K562 (cell line): ENCODE measurements at regions not wholly inside any gene's neighbourhood (a gene's known extent, or its start where the extent isn't known, plus 50 kb on each side); places are given as distances from the start of the nearest gene placed in this dataset.
A peak's percentile ranks its signal among the peaks of the same experiment; 100 is the strongest.

Experiments used
- DDX20 ChIP-seq: fragments of 450-650 bp; IDR thresholded peaks from 2 replicates; pipeline ENCODE4 v1.6.1; 2016; ENCODE audit warnings: missing genetic modification characterization, low read depth, mild to moderate bottlenecking, missing compliant biosample characterization, moderate library complexity
- JUND ChIP-seq, 2 experiments: IDR thresholded peaks; 2 replicates in 1 of 2; 3 replicates in 1 of 2; pipeline ENCODE4 v1.6.1; 2011; ENCODE audit warnings: borderline replicate concordance in 2 of 2, low read depth in 2 of 2, low read length in 2 of 2, improper control_type of control experiment in 1 of 2, missing biosample characterization in 1 of 2, missing genetic modification characterization in 1 of 2, missing genetic modification reagents in 1 of 2
- MBD2 ChIP-seq: sonication (generic); IDR thresholded peaks from 2 replicates; pipeline ENCODE4 v1.6.1; 2016; ENCODE audit warnings: low read depth, borderline replicate concordance
- RB1 ChIP-seq: fragments of 450-650 bp; IDR thresholded peaks from 2 replicates; pipeline ENCODE4 v1.6.1; 2017; ENCODE audit warnings: low read depth, mild to moderate bottlenecking
- RHOXF2B ChIP-seq: fragments of 250-450 bp; sonication (Bioruptor Pico); conservative IDR thresholded peaks from 2 replicates; pipeline ENCODE4 v1.5.1; 2021
- SMC3 ChIP-seq: conservative IDR thresholded peaks from 2 replicates; pipeline ENCODE4 v1.6.1; 2011; ENCODE audit warnings: low read depth, low read length, improper control_type of control experiment; ENCODE audit not compliant: insufficient read depth
- TCF7 ChIP-seq: sonication (generic); IDR thresholded peaks from 2 replicates; pipeline ENCODE4 v1.6.1; 2016; ENCODE audit warnings: antibody characterized with exemption, borderline replicate concordance
- YY1 ChIP-seq, 3 experiments: IDR thresholded peaks; 2 replicates each; pipeline ENCODE4 v1.6.1; 2011; ENCODE audit warnings: low read length in 2 of 3, mild to moderate bottlenecking in 2 of 3, moderate library complexity in 2 of 3, borderline replicate concordance in 1 of 3, control low read depth in 1 of 3, low read depth in 1 of 3; ENCODE audit not compliant: insufficient read depth in 3 of 3, insufficient replicate concordance in 2 of 3, control insufficient read depth in 1 of 3, insufficient read length in 1 of 3; ENCODE audit errors: extremely low read depth in 1 of 3
- ZNF232 ChIP-seq: sonication (generic); formaldehyde crosslinking; IDR thresholded peaks from 2 replicates; pipeline ENCODE4 v1.8.0; 2022; ENCODE audit warnings: mild to moderate bottlenecking, missing genetic modification reagents
- ZNF584 ChIP-seq: fragments of 200-800 bp; sonication (Bioruptor generic); IDR thresholded peaks from 2 replicates; pipeline ENCODE4 v1.6.1; 2016; ENCODE audit warnings: low read depth, mild to moderate bottlenecking, missing genetic modification characterization, missing compliant biosample characterization
- TF ChIP-seq, protein P1 (sequence below): sonication (generic); formaldehyde crosslinking; IDR thresholded peaks from 2 replicates; pipeline ENCODE4 v1.8.1; 2023; ENCODE audit warnings: missing genetic modification reagents, mild to moderate bottlenecking, borderline replicate concordance
- TF ChIP-seq, protein P2 (sequence below), 2 experiments: fragments of 450-650 bp; formaldehyde crosslinking in 1 of 2; IDR thresholded peaks; 2 replicates each; pipeline versions ENCODE4 v1.4.0 to v1.6.1; 2014 to 2020; ENCODE audit warnings: mild to moderate bottlenecking in 2 of 2, borderline replicate concordance in 1 of 2, low read depth in 1 of 2

DNA sequence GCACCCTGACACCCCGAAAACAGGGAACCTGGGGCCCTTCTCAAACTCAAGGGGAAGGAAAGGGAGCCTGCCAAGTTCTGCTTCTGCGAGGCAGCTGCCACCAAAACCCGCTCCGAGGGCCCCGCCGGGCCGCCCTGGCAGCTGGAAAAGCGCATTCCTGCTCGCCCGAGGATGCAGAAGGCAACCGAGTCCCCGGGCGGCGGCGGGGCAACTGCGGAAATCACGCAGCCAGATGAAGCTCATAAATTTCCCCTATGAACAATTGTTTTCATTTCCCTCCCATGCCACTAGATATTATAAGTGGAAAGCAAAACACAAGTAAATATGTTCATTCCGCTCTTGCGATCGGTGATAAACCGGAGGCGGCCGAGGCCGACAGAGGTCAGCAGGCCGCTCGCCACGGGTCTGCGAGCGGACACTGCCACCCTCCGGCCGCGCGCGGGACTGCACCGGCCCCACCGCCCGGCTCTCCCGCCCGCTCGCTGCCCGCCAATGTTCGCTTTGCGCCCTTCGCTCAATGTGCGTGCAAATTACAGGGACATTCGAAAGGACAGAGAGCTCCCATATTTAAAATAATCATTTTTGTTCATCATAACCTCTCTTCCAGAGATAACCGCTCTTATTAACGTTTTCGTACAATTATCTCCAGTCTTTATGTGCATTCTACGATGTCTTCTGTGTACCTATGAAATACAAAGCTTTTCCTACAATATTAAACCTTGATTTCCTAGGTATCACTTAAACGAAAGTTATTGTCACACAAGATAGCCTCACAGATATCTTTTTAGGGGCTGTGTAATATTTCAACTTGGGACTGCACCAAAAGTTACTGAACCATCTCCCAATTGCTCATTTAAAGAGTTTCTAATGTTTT, 120.8 kb upstream of the ZNF507 start (continued):
- peak in 1 of 3 experiments; percentile 24 for TF ChIP-seq YY1 (IDR thresholded peaks at IDR 0.05; ENCODE audit: borderline replicate concordance in 1 of 3, control insufficient read depth in 1 of 3, extremely low read depth in 1 of 3, insufficient read depth in 3 of 3, insufficient read length in 1 of 3, insufficient replicate concordance in 2 of 3, low read depth in 1 of 3, low read length in 2 of 3)
- TF ChIP-seq SMC3: peak; percentile 80
- TF ChIP-seq MBD2: no peak
- no peak for TF ChIP-seq ZNF232 (CRISPR knock-in tag)
- peak; percentile 38 for TF ChIP-seq JUND (IDR thresholded peaks at IDR 0.05; ENCODE audit: borderline replicate concordance, low read depth, low read length)
- no peak for TF ChIP-seq JUND (tag; IDR thresholded peaks at IDR 0.05; ENCODE audit: borderline replicate concordance, low read depth, low read length)
- no peak for TF ChIP-seq TCF7
- TF ChIP-seq RHOXF2B (CRISPR knock-in tag): no peak
- TF ChIP-seq DDX20 (tag): no peak
- TF ChIP-seq, protein P1, sequence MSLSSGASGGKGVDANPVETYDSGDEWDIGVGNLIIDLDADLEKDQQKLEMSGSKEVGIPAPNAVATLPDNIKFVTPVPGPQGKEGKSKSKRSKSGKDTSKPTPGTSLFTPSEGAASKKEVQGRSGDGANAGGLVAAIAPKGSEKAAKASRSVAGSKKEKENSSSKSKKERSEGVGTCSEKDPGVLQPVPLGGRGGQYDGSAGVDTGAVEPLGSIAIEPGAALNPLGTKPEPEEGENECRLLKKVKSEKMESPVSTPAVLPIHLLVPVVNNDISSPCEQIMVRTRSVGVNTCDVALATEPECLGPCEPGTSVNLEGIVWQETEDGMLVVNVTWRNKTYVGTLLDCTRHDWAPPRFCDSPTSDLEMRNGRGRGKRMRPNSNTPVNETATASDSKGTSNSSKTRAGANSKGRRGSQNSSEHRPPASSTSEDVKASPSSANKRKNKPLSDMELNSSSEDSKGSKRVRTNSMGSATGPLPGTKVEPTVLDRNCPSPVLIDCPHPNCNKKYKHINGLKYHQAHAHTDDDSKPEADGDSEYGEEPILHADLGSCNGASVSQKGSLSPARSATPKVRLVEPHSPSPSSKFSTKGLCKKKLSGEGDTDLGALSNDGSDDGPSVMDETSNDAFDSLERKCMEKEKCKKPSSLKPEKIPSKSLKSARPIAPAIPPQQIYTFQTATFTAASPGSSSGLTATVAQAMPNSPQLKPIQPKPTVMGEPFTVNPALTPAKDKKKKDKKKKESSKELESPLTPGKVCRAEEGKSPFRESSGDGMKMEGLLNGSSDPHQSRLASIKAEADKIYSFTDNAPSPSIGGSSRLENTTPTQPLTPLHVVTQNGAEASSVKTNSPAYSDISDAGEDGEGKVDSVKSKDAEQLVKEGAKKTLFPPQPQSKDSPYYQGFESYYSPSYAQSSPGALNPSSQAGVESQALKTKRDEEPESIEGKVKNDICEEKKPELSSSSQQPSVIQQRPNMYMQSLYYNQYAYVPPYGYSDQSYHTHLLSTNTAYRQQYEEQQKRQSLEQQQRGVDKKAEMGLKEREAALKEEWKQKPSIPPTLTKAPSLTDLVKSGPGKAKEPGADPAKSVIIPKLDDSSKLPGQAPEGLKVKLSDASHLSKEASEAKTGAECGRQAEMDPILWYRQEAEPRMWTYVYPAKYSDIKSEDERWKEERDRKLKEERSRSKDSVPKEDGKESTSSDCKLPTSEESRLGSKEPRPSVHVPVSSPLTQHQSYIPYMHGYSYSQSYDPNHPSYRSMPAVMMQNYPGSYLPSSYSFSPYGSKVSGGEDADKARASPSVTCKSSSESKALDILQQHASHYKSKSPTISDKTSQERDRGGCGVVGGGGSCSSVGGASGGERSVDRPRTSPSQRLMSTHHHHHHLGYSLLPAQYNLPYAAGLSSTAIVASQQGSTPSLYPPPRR (CRISPR knock-in tag): no peak
- TF ChIP-seq RB1: peak; percentile 86; the same call in 1 of the 2 replicates
- TF ChIP-seq ZNF584 (CRISPR knock-in tag): no peak
- TF ChIP-seq, protein P2, sequence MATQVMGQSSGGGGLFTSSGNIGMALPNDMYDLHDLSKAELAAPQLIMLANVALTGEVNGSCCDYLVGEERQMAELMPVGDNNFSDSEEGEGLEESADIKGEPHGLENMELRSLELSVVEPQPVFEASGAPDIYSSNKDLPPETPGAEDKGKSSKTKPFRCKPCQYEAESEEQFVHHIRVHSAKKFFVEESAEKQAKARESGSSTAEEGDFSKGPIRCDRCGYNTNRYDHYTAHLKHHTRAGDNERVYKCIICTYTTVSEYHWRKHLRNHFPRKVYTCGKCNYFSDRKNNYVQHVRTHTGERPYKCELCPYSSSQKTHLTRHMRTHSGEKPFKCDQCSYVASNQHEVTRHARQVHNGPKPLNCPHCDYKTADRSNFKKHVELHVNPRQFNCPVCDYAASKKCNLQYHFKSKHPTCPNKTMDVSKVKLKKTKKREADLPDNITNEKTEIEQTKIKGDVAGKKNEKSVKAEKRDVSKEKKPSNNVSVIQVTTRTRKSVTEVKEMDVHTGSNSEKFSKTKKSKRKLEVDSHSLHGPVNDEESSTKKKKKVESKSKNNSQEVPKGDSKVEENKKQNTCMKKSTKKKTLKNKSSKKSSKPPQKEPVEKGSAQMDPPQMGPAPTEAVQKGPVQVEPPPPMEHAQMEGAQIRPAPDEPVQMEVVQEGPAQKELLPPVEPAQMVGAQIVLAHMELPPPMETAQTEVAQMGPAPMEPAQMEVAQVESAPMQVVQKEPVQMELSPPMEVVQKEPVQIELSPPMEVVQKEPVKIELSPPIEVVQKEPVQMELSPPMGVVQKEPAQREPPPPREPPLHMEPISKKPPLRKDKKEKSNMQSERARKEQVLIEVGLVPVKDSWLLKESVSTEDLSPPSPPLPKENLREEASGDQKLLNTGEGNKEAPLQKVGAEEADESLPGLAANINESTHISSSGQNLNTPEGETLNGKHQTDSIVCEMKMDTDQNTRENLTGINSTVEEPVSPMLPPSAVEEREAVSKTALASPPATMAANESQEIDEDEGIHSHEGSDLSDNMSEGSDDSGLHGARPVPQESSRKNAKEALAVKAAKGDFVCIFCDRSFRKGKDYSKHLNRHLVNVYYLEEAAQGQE (IDR thresholded peaks at IDR 0.05; ENCODE audit: borderline replicate concordance): peak; percentile 81
- TF ChIP-seq, protein P2 (CRISPR knock-in tag; IDR thresholded peaks at IDR 0.05; ENCODE audit: low read depth): no peak
